ENCODE measurements at regions not wholly inside any gene's neighbourhood (a gene's known extent, or its start where the extent isn't known, plus 50 kb on each side); places are given as distances from the start of the nearest gene placed in this dataset.

GRCh38 chr18:43877616-43878321 lies 600.5 kb upstream of the SYT4 start:
- WGBS, 3 donors = 70 to 87% (median 83%) methylated on average over 3 of the region's 3 CpGs
- H3K4me1 ChIP-seq (ENCODE audit: insufficient read depth) = peaks cover 3% of the 10 kb centered on the region
- no peaks in the 10 kb centered on the region for H3K9me3 ChIP-seq
- TF ChIP-seq CTCF (IDR thresholded peaks at IDR 0.05) (no peak), EP300 (IDR thresholded peaks at IDR 0.05) (no peak), POLR2A (IDR thresholded peaks at IDR 0.05) (no peak)
- no peaks in the 10 kb centered on the region for H3K36me3 ChIP-seq
- DNase-seq = no peak
- no peak overlapping the region for H3K27ac ChIP-seq
- no peak overlapping the region for H3K4me3 ChIP-seq
- no peaks in the 10 kb centered on the region for H3K27me3 ChIP-seq
- intact Hi-C loops (cut with DNase I) = no loop called here

GRCh38 chr18:43879415-43879814 lies 602.1 kb upstream of the SYT4 start:
- no peak for DNase-seq

GRCh38 chr18:43882358-43883055 lies 605.2 kb upstream of the SYT4 start:
- H3K27me3 ChIP-seq = no peaks in the 10 kb centered on the region
- no peaks in the 10 kb centered on the region for H3K36me3 ChIP-seq
- peaks cover 1% of the 10 kb centered on the region for H3K4me1 ChIP-seq (ENCODE audit: insufficient read depth)
- TF ChIP-seq POLR2A (IDR thresholded peaks at IDR 0.05) (no peak), EP300 (IDR thresholded peaks at IDR 0.05) (no peak), CTCF (IDR thresholded peaks at IDR 0.05) (no peak)
- no peaks in the 10 kb centered on the region for H3K9me3 ChIP-seq
- no peak for DNase-seq
- H3K4me3 ChIP-seq = no peak overlapping the region
- 33 to 44% (median 41%) methylated on average over 7 of the region's 7 CpGs for WGBS, 3 donors
- intact Hi-C loops (cut with DNase I) = no loop called here
- no peak overlapping the region for H3K27ac ChIP-seq

More at GRCh38 chr18:43879415-43879814, 602.1 kb upstream of the SYT4 start:
- H3K27me3 ChIP-seq = no peaks in the 10 kb centered on the region
- WGBS, 3 donors = 57 to 83% (median 71%) methylated on average over 3 of the region's 3 CpGs
- peaks cover 3% of the 10 kb centered on the region for H3K4me1 ChIP-seq (ENCODE audit: insufficient read depth)
- TF ChIP-seq CTCF (IDR thresholded peaks at IDR 0.05) (no peak), EP300 (IDR thresholded peaks at IDR 0.05) (no peak)
- intact Hi-C loops (cut with DNase I) = no loop called here
- no peak overlapping the region for H3K27ac ChIP-seq
- no peaks in the 10 kb centered on the region for H3K36me3 ChIP-seq
- no peak overlapping the region for H3K4me3 ChIP-seq
- H3K9me3 ChIP-seq = no peaks in the 10 kb centered on the region

GRCh38 chr18:43883886-43884285 lies 606.6 kb upstream of the SYT4 start:
- Histone ChIP-seq H3K36me3 (no peaks in the 10 kb centered on the region), H3K9me3 (no peaks in the 10 kb centered on the region), H3K4me3 (no peak overlapping the region), H3K4me1 (ENCODE audit: insufficient read depth) (peaks cover 1% of the 10 kb centered on the region), H3K27ac (no peak overlapping the region), H3K27me3 (no peaks in the 10 kb centered on the region)
- intact Hi-C loops (cut with DNase I) = no loop called here
- DNase-seq = no peak
- no peak for TF ChIP-seq POLR2A (IDR thresholded peaks at IDR 0.05)
- no peak for TF ChIP-seq EP300 (IDR thresholded peaks at IDR 0.05)
- TF ChIP-seq CTCF (IDR thresholded peaks at IDR 0.05) = no peak
